ENCODE measurements at regions not wholly inside any gene's neighbourhood (a gene's known extent, or its start where the extent isn't known, plus 50 kb on each side); places are given as distances from the start of the nearest gene placed in this dataset.
A peak's percentile ranks its signal among the peaks of the same experiment; 100 is the strongest.

- DNase-seq (ENCODE audit: low read depth in 1 of 2, low spot score in 1 of 2), result peak in 1 of 2 experiments; percentile 90
Observed at GRCh38 chr11:135075740-135076139, 663.7 kb upstream of the B3GAT1 start.

GRCh38 chr11:135074397-135074998 lies 662.5 kb upstream of the B3GAT1 start:
- no peak for TF ChIP-seq JUND (IDR thresholded peaks at IDR 0.05; ENCODE audit: low read depth)
- DNase-seq (ENCODE audit: low read depth in 1 of 2, low spot score in 1 of 2), result peak; percentile 70 to 93
- in situ Hi-C loops (cut with HindIII; ENCODE audit: low pct_unique_long_range_greater_than_20kb, low sequenced_read_pairs), result no loop called here

More at GRCh38 chr11:135075740-135076139, 663.7 kb upstream of the B3GAT1 start:
- no peak for TF ChIP-seq JUND (IDR thresholded peaks at IDR 0.05; ENCODE audit: low read depth)
- in situ Hi-C loops (cut with HindIII; ENCODE audit: low pct_unique_long_range_greater_than_20kb, low sequenced_read_pairs), result no loop called here

- peak in 1 of 2 experiments; percentile 64 for DNase-seq (ENCODE audit: low read depth in 1 of 2, low spot score in 1 of 2)
- no peak for TF ChIP-seq JUND (IDR thresholded peaks at IDR 0.05; ENCODE audit: low read depth)
- in situ Hi-C loops (cut with HindIII; ENCODE audit: low pct_unique_long_range_greater_than_20kb, low sequenced_read_pairs), result no loop called here
Observed at GRCh38 chr11:135073870-135074269, 661.8 kb upstream of the B3GAT1 start.

GRCh38 chr11:135073381-135073780 lies 661.3 kb upstream of the B3GAT1 start:
- no peak for DNase-seq (ENCODE audit: low read depth in 1 of 2, low spot score in 1 of 2)
- in situ Hi-C loops (cut with HindIII; ENCODE audit: low pct_unique_long_range_greater_than_20kb, low sequenced_read_pairs), result no loop called here
- no peak for TF ChIP-seq JUND (IDR thresholded peaks at IDR 0.05; ENCODE audit: low read depth)

GRCh38 chr11:135069890-135070289 lies 657.8 kb upstream of the B3GAT1 start:
- in situ Hi-C loops (cut with HindIII; ENCODE audit: low pct_unique_long_range_greater_than_20kb, low sequenced_read_pairs), result no loop called here
- DNase-seq (ENCODE audit: low read depth in 1 of 2, low spot score in 1 of 2), result peak in 1 of 2 experiments; percentile 49
- no peak for TF ChIP-seq JUND (IDR thresholded peaks at IDR 0.05; ENCODE audit: low read depth)

GRCh38 chr11:135069063-135069462 lies 657.0 kb upstream of the B3GAT1 start:
- DNase-seq (ENCODE audit: low read depth in 1 of 2, low spot score in 1 of 2), result no peak
- in situ Hi-C loops (cut with HindIII; ENCODE audit: low pct_unique_long_range_greater_than_20kb, low sequenced_read_pairs), result no loop called here
- TF ChIP-seq JUND (IDR thresholded peaks at IDR 0.05; ENCODE audit: low read depth), result no peak

GRCh38 chr11:135062994-135063393 lies 651.0 kb upstream of the B3GAT1 start:
- no peak for TF ChIP-seq JUND (IDR thresholded peaks at IDR 0.05; ENCODE audit: low read depth)
- no peak for DNase-seq (ENCODE audit: low read depth in 1 of 2, low spot score in 1 of 2)
- in situ Hi-C loops (cut with HindIII; ENCODE audit: low pct_unique_long_range_greater_than_20kb, low sequenced_read_pairs), result no loop called here

- TF ChIP-seq JUND (IDR thresholded peaks at IDR 0.05; ENCODE audit: low read depth), result no peak
- DNase-seq (ENCODE audit: low read depth in 1 of 2, low spot score in 1 of 2), result no peak
- in situ Hi-C loops (cut with HindIII; ENCODE audit: low pct_unique_long_range_greater_than_20kb, low sequenced_read_pairs), result no loop called here
Observed at GRCh38 chr11:135061166-135061565, 649.1 kb upstream of the B3GAT1 start.

- in situ Hi-C loops (cut with HindIII; ENCODE audit: low pct_unique_long_range_greater_than_20kb, low sequenced_read_pairs), result no loop called here
- no peak for DNase-seq (ENCODE audit: low read depth in 1 of 2, low spot score in 1 of 2)
Observed at GRCh38 chr11:135046986-135047385, 634.9 kb upstream of the B3GAT1 start.

GRCh38 chr11:135046556-135046955 lies 634.5 kb upstream of the B3GAT1 start:
- no peak for DNase-seq (ENCODE audit: low read depth in 1 of 2, low spot score in 1 of 2)
- TF ChIP-seq JUND (IDR thresholded peaks at IDR 0.05; ENCODE audit: low read depth), result no peak
- in situ Hi-C loops (cut with HindIII; ENCODE audit: low pct_unique_long_range_greater_than_20kb, low sequenced_read_pairs), result no loop called here

More at GRCh38 chr11:135046986-135047385, 634.9 kb upstream of the B3GAT1 start:
- no peak for TF ChIP-seq JUND (IDR thresholded peaks at IDR 0.05; ENCODE audit: low read depth)

- DNase-seq (ENCODE audit: low read depth in 1 of 2, low spot score in 1 of 2), result no peak
- in situ Hi-C loops (cut with HindIII; ENCODE audit: low pct_unique_long_range_greater_than_20kb, low sequenced_read_pairs), result no loop called here
- TF ChIP-seq JUND (IDR thresholded peaks at IDR 0.05; ENCODE audit: low read depth), result no peak
Observed at GRCh38 chr11:135043434-135043833, 631.4 kb upstream of the B3GAT1 start.

GRCh38 chr11:135037828-135038227 lies 625.8 kb upstream of the B3GAT1 start:
- TF ChIP-seq JUND (IDR thresholded peaks at IDR 0.05; ENCODE audit: low read depth), result no peak
- in situ Hi-C loops (cut with HindIII; ENCODE audit: low pct_unique_long_range_greater_than_20kb, low sequenced_read_pairs), result no loop called here
- DNase-seq (ENCODE audit: low read depth in 1 of 2, low spot score in 1 of 2), result no peak

- TF ChIP-seq JUND (IDR thresholded peaks at IDR 0.05; ENCODE audit: low read depth), result no peak
- in situ Hi-C loops (cut with HindIII; ENCODE audit: low pct_unique_long_range_greater_than_20kb, low sequenced_read_pairs), result no loop called here
- DNase-seq (ENCODE audit: low read depth in 1 of 2, low spot score in 1 of 2), result peak in 1 of 2 experiments; percentile 42
Observed at GRCh38 chr11:135036488-135037297, 624.7 kb upstream of the B3GAT1 start.
